GM23248 (cell line): ENCODE measurements at regions not wholly inside any gene's neighbourhood (a gene's known extent, or its start where the extent isn't known, plus 50 kb on each side); places are given as distances from the start of the nearest gene placed in this dataset.

ENCODE experiments used
- DNase-seq: peaks from one replicate; pipeline ENCODE4 v3.0.0-alpha.2; 2015
- H2AFZ ChIP-seq: fragments of 200-600 bp; sonication (generic); 2 replicates; pipeline ENCODE4 v1.6.1; 2016; ENCODE audit warnings: antibody characterized with exemption
- H3F3A ChIP-seq: fragments of 200-600 bp; sonication (generic); 2 replicates; pipeline ENCODE4 v1.6.1; 2016; ENCODE audit warnings: mild to moderate bottlenecking, antibody characterized with exemption, mixed run types; ENCODE audit not compliant: insufficient read depth
- H3K27ac ChIP-seq: fragments of 200-600 bp; sonication (generic); 2 replicates; pipeline ENCODE4 v1.5.1; 2016; ENCODE audit warnings: mild to moderate bottlenecking
- H3K27me3 ChIP-seq: fragments of 200-600 bp; sonication (generic); replicated peaks from 2 replicates; pipeline ENCODE4 v1.6.1; 2016; ENCODE audit warnings: mild to moderate bottlenecking; ENCODE audit not compliant: insufficient read depth
- H3K36me3 ChIP-seq: fragments of 200-600 bp; sonication (generic); 2 replicates; pipeline ENCODE4 v1.6.1; 2016; ENCODE audit warnings: low read depth, mild to moderate bottlenecking
- H3K4me1 ChIP-seq: fragments of 200-600 bp; sonication (generic); 2 replicates; pipeline ENCODE4 v1.6.1; 2016; ENCODE audit warnings: mild to moderate bottlenecking; ENCODE audit not compliant: insufficient read depth
- H3K4me2 ChIP-seq: fragments of 200-600 bp; sonication (generic); one replicate; pipeline ENCODE4 v1.6.1; 2016; ENCODE audit warnings: mild to moderate bottlenecking; ENCODE audit not compliant: unreplicated experiment
- H3K4me3 ChIP-seq: fragments of 200-600 bp; sonication (generic); 2 replicates; pipeline ENCODE4 v1.5.1; 2016; ENCODE audit warnings: mild to moderate bottlenecking
- H3K79me2 ChIP-seq: fragments of 200-600 bp; sonication (generic); 2 replicates; pipeline ENCODE4 v1.6.1; 2016; ENCODE audit warnings: mild to moderate bottlenecking; ENCODE audit not compliant: insufficient read depth
- H3K9ac ChIP-seq: fragments of 200-600 bp; sonication (generic); 2 replicates; pipeline ENCODE4 v1.6.1; 2016; ENCODE audit warnings: mild to moderate bottlenecking
- H3K9me2 ChIP-seq: fragments of 200-600 bp; sonication (generic); 2 replicates; pipeline ENCODE4 v1.6.1; 2016; ENCODE audit warnings: mixed run types, mild to moderate bottlenecking, moderate library complexity; ENCODE audit not compliant: insufficient read depth
- H3K9me3 ChIP-seq: fragments of 200-600 bp; sonication (generic); one replicate; pipeline ENCODE4 v1.6.1; 2017; ENCODE audit warnings: low read depth
- H4K20me1 ChIP-seq: fragments of 200-600 bp; sonication (generic); 2 replicates; pipeline ENCODE4 v1.6.0; 2016; ENCODE audit not compliant: insufficient read depth
- EZH2 ChIP-seq: fragments of 200-600 bp; sonication (generic); IDR thresholded peaks from 2 replicates; pipeline ENCODE4 v1.6.1; 2018; ENCODE audit warnings: antibody characterized with exemption, mild to moderate bottlenecking; ENCODE audit not compliant: insufficient read depth, poor library complexity, severe bottlenecking
- EZH2phosphoT487 ChIP-seq: fragments of 200-600 bp; sonication (generic); IDR thresholded peaks from 2 replicates; pipeline ENCODE4 v1.6.1; 2018; ENCODE audit warnings: antibody characterized with exemption, moderate library complexity, mild to moderate bottlenecking, low read depth; ENCODE audit not compliant: insufficient read depth
- WGBS, 2 experiments: methylation state at CpG; one replicate each; pipeline ENCODE4 v1.1.6; 2015 to 2017; ENCODE audit warnings: low lambda C conversion rate in 2 of 2, low coverage in 1 of 2; ENCODE audit errors: missing lambda C conversion rate in 2 of 2; 5-methylcytosine and 5-hydroxymethylcytosine counted together
- in situ Hi-C: fragments of 300-500 bp; cut with MboI; formaldehyde crosslinking; loops from 2 replicates; pipeline ENCODE4 v1.15.0; 2020

GRCh38 chr2:186325827-186326535 lies 160.1 kb upstream of the ZC3H15 start:
- no peak overlapping the region for H3K4me3 ChIP-seq
- H3F3A ChIP-seq: no peaks in the 10 kb centered on the region
- no peaks in the 10 kb centered on the region for H3K9me2 ChIP-seq
- H3K9me3 ChIP-seq: no peaks in the 10 kb centered on the region
- H3K4me1 ChIP-seq: no peaks in the 10 kb centered on the region
- no peaks in the 10 kb centered on the region for H3K79me2 ChIP-seq
- 69 to 74% methylated on average over 2 of the region's 2 CpGs for WGBS, 2 experiments
- H3K4me2 ChIP-seq: no peak overlapping the region
- H3K9ac ChIP-seq: no peak overlapping the region
- H4K20me1 ChIP-seq: peaks cover 4% of the 10 kb centered on the region; the same call in 1 of the 2 replicates
- in situ Hi-C loops: no loop called here
- H3K27me3 ChIP-seq: no peaks in the 10 kb centered on the region
- no peak for TF ChIP-seq EZH2phosphoT487
- TF ChIP-seq EZH2: no peak
- no peak overlapping the region for H2AFZ ChIP-seq
- no peak for DNase-seq
- H3K27ac ChIP-seq: no peak overlapping the region
- no peaks in the 10 kb centered on the region for H3K36me3 ChIP-seq

DNA sequence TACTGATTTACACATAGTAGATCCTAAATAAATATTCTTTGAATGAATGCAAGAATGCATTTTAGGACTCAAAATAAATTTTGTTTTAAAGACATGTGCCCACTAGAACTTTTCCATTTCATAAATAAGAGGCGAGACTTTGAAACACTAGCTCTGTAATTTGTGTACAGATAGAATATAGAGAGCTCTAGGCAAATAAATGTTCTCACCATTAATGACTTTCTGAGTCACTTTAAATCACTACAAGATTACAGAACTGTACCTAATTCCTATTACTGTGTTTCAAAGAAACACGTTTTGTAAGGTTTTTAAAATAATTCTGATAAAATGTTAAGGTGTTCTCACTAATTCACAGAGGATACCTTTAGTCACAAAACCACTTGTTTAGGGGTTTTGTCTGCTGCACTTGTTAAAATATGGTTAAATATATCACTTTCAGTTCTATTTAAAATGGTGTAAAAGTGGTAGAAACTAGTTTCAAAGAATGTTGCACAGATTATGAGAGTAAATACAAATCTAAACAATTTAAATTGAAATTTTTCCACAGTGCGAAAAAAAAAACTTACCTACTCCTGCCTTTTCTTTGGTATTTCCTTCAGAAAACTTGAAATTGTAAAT lies 158.7 kb upstream of the ZC3H15 start:
- in situ Hi-C loops: no loop called here
- Histone ChIP-seq H3K4me2 (no peak overlapping the region), H3K36me3 (no peaks in the 10 kb centered on the region), H4K20me1 (no peaks in the 10 kb centered on the region), H3K79me2 (no peaks in the 10 kb centered on the region), H3K4me3 (no peak overlapping the region), H3K4me1 (no peaks in the 10 kb centered on the region), H3K27me3 (no peaks in the 10 kb centered on the region), H3K9me3 (no peaks in the 10 kb centered on the region), H2AFZ (no peak overlapping the region), H3K27ac (no peak overlapping the region), H3F3A (no peaks in the 10 kb centered on the region), H3K9me2 (no peaks in the 10 kb centered on the region), H3K9ac (no peak overlapping the region)
- 89 to 93% methylated on average over 3 of the region's 3 CpGs for WGBS, 2 experiments
- no peak for TF ChIP-seq EZH2phosphoT487
- no peak for TF ChIP-seq EZH2
- no peak for DNase-seq

- TF ChIP-seq EZH2phosphoT487 (no peak), EZH2 (no peak)
- Histone ChIP-seq H3K4me2 (no peak overlapping the region), H4K20me1 (no peaks in the 10 kb centered on the region), H3K27me3 (no peaks in the 10 kb centered on the region), H3K9me3 (no peaks in the 10 kb centered on the region), H2AFZ (no peak overlapping the region), H3K4me1 (no peaks in the 10 kb centered on the region), H3K27ac (no peak overlapping the region), H3K4me3 (no peak overlapping the region), H3K9me2 (no peaks in the 10 kb centered on the region), H3F3A (no peaks in the 10 kb centered on the region), H3K79me2 (no peaks in the 10 kb centered on the region), H3K36me3 (no peaks in the 10 kb centered on the region), H3K9ac (no peak overlapping the region)
- in situ Hi-C loops: no loop called here
- no peak for DNase-seq
Observed at GRCh38 chr2:186328838-186329237, 157.2 kb upstream of the ZC3H15 start.

- in situ Hi-C loops: no loop called here
- H3K9ac ChIP-seq: no peak overlapping the region
- H3K27ac ChIP-seq: no peak overlapping the region
- H3K9me2 ChIP-seq: no peaks in the 10 kb centered on the region
- H4K20me1 ChIP-seq: no peaks in the 10 kb centered on the region
- no peak for TF ChIP-seq EZH2phosphoT487
- TF ChIP-seq EZH2: no peak
- H3F3A ChIP-seq: no peaks in the 10 kb centered on the region
- H3K9me3 ChIP-seq: no peaks in the 10 kb centered on the region
- H3K27me3 ChIP-seq: no peaks in the 10 kb centered on the region
- WGBS, 2 experiments: 90 to 92% methylated on average over 1 of the region's 1 CpG
- H2AFZ ChIP-seq: no peak overlapping the region
- H3K36me3 ChIP-seq: no peaks in the 10 kb centered on the region
- H3K4me1 ChIP-seq: no peaks in the 10 kb centered on the region
- no peaks in the 10 kb centered on the region for H3K79me2 ChIP-seq
- no peak for DNase-seq
- no peak overlapping the region for H3K4me2 ChIP-seq
- H3K4me3 ChIP-seq: no peak overlapping the region
Observed at GRCh38 chr2:186330050-186330449, 156.0 kb upstream of the ZC3H15 start.

DNA sequence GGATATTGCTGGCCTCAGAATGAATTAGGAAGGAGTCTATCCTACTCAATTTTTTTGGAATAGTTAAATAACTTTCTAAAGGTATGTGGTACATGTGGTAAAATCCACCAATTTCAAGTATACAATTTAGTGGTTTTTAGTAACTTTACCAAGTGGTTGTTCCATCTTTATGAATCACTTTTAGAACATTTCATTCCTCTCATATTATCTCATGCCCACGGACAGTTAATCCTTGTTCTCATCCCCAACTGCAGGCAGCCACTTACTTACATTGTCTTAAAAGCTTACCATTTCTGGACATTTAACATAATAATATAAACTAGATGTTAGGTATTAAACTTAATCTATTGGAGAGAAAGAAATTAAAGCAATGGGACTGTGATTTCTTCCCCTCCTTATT lies 146.3 kb upstream of the ZC3H15 start:
- Histone ChIP-seq H3K79me2 (no peaks in the 10 kb centered on the region), H4K20me1 (no peaks in the 10 kb centered on the region), H3K36me3 (no peaks in the 10 kb centered on the region), H3K27me3 (no peaks in the 10 kb centered on the region), H3K27ac (no peak overlapping the region), H2AFZ (no peak overlapping the region), H3K9me3 (no peaks in the 10 kb centered on the region), H3K4me3 (no peak overlapping the region), H3F3A (peaks cover 10% of the 10 kb centered on the region; the same call in 1 of the 2 replicates), H3K4me2 (no peak overlapping the region), H3K9me2 (no peaks in the 10 kb centered on the region), H3K4me1 (0 out of 2 replicates have a peak, but pooled peaks cover 9% of the 10 kb centered on the region), H3K9ac (no peak overlapping the region)
- in situ Hi-C loops: no loop called here
- 47 to 63% methylated on average over 1 of the region's 1 CpG for WGBS, 2 experiments
- DNase-seq: peak; percentile 46
- TF ChIP-seq EZH2: no peak
- TF ChIP-seq EZH2phosphoT487: no peak
